ENCODE measurements at regions not wholly inside any gene's neighbourhood (a gene's known extent, or its start where the extent isn't known, plus 50 kb on each side); places are given as distances from the start of the nearest gene placed in this dataset.

GRCh38 chr4:189861101-189861500 lies 79.6 kb upstream of the FRG1 start:
- TF ChIP-seq, protein P1, sequence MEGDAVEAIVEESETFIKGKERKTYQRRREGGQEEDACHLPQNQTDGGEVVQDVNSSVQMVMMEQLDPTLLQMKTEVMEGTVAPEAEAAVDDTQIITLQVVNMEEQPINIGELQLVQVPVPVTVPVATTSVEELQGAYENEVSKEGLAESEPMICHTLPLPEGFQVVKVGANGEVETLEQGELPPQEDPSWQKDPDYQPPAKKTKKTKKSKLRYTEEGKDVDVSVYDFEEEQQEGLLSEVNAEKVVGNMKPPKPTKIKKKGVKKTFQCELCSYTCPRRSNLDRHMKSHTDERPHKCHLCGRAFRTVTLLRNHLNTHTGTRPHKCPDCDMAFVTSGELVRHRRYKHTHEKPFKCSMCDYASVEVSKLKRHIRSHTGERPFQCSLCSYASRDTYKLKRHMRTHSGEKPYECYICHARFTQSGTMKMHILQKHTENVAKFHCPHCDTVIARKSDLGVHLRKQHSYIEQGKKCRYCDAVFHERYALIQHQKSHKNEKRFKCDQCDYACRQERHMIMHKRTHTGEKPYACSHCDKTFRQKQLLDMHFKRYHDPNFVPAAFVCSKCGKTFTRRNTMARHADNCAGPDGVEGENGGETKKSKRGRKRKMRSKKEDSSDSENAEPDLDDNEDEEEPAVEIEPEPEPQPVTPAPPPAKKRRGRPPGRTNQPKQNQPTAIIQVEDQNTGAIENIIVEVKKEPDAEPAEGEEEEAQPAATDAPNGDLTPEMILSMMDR (IDR thresholded peaks at IDR 0.05 in 8 of 11, conservative IDR thresholded peaks at IDR 0.05 in 3 of 11) = no peak
- no peak for TF ChIP-seq POLR2A (IDR thresholded peaks at IDR 0.05)

Data from spleen (tissue), 7 donors.